HG02970 (cell line): ENCODE measurements at regions not wholly inside any gene's neighbourhood (a gene's known extent, or its start where the extent isn't known, plus 50 kb on each side); places are given as distances from the start of the nearest gene placed in this dataset.
"Not testable (repeated sequence)": the region's sequence is repeated elsewhere in the genome, so short reads cannot be mapped to it uniquely, and the experiment has no call there.

ENCODE experiments used
- ATAC-seq: cut with Tn5 transposase; IDR thresholded peaks from one replicate; pipeline ENCODE4 v1.9.1; 2021; ENCODE audit warnings: mild to moderate bottlenecking, moderate library complexity, moderate number of reproducible peaks; ENCODE audit not compliant: unreplicated experiment, low FRiP score

DNA sequence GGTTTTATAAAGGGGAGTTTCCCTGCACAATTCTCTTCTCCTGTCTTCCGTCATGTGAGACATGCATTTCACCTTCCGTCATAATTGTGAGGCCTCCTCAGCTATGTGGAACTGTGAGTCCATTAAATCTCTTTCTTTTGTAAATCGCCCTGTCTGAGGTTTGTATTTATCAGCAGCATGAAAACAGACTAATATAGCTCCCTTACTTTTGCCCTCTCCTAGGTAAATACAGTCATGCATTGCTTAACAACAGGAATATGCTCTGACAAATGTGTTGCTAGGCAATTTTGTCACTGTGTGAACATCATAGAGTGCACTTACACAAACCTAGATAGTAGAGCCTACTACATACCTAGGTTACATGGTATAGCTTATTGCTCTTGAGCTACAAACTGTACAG is 616.8 kb downstream of the RWDD3 start:
- ATAC-seq: no peak

DNA sequence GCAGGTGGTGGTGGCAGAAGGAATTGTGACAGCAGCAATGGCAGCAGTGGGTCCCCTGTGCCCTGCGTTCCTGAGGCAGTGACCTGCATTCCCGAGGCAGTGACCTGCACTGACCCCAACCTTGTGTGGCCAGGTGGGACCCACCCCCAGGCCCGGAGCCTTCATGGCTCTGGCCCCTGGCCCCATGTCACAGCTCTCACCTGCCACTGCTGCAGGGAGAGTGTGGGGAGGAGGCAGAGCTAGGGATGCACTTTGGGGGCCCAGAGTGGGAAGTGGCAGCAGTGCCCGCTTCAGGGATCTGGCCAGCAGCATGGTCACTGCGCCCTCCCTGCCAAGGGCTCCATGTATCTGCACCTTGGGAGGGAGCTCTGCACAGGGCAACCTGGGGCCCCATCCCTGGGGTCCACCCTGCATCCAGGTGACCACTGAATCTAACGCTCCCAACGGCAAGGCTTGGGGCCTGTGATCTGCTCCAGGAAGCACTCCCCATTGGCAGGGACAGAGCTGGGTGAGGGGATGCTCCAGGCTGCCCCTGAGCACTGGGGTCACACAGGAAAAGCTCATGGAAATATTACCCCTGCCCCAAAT is 618.6 kb downstream of the RWDD3 start:
- ATAC-seq: no peak

DNA sequence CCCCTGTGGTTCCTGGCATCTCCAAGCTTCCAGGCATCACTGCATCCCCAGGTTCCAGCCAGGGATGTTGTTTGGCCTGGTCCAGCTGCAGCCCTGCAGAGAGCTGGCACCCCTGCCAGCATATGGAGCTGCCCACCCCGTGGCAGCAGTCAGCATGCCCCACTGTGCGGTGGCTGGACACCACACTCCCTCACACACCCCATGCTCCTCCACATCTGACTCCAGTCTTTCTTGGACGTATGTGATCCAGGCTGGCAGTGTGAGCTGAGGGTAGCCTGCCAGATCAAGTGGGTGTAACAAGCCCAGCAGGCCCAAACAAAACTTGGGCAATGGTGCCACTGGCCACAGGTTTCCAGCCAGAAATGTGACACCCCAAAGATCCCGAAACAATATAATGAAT is 620.4 kb downstream of the RWDD3 start:
- no peak for ATAC-seq

DNA sequence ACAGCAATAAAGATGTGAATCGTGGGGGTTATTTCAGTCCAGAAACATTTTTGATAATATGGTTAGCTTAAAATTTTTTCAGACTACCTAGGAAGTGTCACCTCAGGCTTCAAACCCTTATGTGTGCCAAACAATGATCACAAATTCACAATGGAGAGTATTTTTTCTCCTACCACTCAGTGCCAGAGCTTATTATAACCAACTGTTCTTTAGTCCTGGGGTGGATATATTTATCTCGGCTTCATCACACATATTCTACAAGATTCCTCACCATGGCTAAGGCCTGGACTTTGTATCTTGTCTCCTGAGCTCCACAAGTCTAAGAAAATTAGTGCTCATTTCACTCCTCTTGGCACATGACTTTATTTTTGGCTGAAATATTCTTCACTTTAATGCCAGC is 629.1 kb downstream of the RWDD3 start:
- ATAC-seq: no peak

DNA sequence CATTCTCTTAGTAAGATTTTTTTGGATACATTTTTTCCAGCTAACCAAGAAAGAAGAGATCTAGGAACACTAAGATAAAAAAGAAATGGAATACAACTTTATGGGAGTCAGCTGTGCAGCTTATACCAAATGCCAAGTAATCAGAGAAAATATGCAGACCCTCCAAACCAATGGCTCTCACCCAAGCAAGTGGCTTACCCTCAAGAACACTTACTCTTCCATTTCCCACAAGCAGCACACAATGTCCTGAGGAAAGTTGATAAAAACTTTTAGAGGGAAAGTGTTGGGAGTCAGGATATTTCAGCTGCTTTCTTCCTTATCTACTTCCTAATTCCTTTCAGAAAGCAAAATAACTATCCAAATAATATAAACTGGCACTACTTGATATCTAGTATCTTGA is 631.8 kb downstream of the RWDD3 start:
- ATAC-seq: no peak

DNA sequence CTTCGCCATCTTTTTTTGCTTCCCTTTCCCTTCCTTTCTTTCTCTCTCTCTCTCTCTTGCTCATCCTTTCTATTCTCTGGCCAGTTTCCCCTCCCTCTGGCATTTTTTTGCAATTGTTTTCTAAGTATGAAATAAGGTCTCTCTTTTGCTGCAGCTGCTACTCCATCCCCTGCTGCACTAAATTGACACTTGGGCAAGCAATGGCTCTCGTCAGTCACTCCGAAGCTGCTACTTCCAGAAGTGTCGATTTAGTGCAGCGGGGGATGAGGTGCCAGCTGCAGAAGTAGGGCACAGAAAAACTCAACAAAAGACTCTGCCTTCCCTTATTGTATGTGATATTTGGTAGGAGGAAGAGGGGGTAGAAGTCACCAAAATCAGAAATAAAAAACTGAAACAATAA is 642.3 kb downstream of the RWDD3 start:
- no peak for ATAC-seq

DNA sequence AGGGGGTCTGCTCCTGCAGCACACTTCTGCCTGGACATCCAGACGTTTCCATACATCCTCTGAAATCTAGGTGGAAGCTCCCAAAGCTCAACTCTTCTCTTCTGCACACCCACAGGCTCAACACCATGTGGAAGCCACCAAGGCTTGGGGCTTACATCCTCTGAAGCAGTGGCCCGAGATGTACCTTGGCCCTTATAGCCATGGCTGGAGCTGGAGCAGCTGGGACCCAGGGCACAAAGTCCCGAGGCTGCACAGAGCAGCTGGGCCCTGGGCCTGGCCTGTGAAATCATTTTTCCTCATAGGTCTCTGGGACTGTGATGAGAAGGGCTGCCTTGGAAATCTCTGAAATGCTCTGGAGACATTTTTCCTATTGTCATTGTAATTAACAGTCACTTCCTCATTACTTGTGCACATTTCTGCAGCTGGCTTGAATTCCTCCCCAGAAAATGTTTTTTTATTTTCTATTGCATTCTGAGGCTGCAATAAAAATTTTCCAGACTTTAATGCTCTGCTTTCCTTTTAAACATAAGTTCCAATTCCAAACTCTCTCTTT is 645.6 kb downstream of the RWDD3 start:
- ATAC-seq: no peak

DNA sequence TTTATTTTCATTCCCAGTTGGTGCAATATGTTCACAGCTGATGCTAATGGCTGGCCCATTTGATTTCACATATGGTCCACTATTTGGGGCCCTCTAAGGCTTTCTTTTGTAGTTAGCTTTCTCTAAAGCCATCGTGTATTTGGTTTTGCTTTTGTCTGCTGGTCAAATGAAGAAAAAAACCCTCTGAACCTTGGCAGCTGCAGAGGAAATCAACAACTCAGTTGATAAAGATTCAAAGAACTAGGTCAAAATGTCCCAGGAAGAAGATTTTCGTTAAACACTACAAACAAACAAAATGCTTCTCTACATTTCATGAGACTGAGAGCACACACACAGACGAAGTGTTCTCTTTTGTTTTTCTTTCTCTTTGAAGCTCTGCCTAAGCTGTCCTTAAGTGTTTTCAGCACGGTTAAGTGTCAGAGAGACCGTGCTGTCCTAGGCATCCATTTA is 655.0 kb downstream of the RWDD3 start:
- ATAC-seq: no peak

DNA sequence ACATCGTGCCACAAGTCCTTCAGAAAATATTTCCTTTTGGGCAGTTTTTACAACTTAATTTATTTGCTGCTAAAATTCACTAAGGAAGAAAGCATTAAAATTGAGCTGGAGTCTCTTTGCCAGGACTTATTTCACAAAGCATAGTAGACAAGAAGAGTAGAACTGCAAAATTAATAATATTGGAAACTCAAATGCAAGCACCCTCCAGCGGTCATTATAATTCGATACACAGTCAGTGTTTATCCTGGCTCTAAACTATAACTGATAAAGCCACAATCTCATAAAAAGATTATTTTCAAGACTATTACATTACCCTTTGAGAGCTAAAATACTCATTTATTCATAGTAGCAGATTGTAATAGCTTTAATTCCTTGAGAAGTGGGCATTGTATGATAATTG is 655.4 kb downstream of the RWDD3 start:
- ATAC-seq: no peak

DNA sequence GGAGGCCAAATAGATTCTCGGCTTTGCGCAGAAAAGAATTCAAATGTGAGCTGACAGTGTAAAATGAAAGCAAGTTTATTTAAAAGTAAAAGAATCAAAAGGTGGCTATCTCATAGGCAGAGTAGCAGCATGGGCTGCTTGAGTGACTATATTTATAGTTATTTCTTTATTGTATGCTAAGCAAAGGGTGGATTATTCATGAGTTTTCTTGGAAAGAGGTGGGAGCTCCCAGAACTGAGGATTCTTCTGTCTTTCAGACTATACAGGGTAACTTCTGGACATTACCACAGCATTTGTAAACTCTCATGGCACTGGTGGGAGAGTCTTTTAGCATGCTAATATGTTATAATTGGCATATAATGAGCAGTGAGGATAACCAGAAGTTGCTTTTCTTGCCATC is 659.9 kb downstream of the RWDD3 start:
- no peak for ATAC-seq

DNA sequence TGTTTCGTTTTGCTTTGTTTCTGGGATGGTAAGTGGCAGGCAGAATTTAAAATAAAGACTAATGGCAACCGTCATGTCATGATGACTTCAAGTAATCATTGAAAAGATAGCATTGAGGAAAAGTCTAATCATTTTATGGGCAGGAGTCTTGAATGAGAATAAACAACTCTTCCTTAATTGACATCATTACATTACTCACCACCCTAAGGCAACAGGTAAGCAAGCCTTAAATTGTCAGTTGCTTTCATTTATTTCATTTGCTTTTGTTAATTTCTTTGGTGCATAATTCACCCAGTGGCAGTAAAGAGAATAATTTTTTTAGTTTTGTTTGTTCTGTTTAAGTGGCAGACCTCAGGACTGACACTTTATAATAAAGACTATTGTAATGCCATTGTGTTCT is 669.0 kb downstream of the RWDD3 start:
- no peak for ATAC-seq

DNA sequence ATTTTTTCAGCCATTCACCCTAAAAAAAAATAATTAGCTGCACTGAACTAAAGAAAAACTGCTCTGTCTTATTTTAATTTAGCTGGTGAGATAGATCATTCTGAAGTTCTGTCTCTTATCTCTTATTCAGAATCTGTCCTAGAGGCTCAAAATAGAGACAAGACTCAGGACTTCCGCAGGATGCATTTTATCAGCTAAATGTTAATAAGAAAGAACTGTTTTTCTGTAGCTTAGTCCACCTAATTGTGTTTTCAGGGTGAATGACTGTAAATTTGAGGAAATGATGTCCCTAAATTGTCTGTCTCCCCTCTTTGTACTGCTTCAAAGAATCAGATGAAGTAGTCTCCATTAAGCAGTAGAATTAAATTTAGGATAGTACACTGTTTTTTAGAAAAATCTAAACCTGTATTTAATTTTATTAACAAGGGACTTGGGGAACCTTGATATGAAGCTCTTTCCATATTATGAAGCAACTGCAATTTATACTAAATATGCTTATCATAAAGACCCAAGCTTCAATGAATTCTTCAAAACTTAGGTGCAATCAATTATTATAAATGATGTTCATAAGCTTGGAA is 671.9 kb downstream of the RWDD3 start:
- no peak for ATAC-seq

DNA sequence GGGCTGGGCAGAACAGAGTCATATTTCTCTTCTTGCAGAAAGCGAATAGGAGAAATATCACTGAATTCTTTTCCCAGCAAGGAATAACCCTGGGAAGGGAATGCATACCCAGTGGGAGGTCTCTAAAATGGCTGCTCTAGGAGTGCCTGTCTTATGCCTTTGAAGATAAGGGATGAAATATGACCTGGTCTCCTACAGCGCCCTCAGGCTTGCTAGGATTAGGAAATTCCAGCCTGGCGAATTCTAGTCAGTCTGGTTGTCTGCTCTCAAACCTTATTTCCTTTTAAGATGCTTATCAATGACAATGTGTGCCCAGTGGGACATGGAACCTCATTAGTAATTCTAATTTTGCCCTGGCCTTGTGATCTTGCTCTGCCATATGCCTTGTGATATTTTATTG is 677.7 kb downstream of the RWDD3 start:
- not testable (repeated sequence) for ATAC-seq

DNA sequence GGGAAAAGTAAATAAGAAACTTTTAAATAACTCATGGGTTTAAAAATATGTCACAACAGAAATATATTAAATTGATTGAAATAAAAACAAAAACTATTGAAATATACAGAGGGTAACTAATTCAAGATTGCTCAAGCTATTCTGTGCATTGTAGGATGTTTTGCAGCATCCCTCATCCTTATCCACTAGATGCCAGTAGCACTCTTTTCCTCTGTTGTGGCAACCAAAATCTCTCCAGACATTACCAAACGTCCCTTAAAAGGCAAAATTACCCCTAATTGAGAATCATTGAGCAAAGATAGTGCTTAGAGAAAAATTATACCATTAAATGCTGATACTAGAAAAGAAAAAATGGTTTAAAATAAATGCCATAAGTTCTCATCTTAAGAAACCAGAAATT is 682.6 kb downstream of the RWDD3 start:
- no peak for ATAC-seq

DNA sequence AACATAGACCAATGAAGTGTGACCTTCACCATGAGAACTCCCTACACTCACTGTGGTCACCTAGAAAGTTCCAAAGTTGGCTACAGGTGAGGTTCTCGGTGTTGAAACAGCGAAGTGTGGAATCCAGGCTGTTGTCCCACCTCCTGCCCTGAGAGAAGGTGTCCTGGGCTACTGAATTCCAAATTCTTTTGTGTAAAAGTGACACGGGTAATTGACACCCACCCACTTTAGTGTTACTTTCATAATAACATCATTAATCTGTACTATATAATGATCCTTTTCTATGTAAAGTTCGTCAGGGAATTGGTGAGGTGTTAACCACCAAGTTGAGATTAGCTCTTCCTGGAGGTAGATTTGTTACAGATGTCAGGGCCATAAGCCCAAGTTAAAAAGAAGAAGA is 690.7 kb downstream of the RWDD3 start:
- ATAC-seq: no peak

DNA sequence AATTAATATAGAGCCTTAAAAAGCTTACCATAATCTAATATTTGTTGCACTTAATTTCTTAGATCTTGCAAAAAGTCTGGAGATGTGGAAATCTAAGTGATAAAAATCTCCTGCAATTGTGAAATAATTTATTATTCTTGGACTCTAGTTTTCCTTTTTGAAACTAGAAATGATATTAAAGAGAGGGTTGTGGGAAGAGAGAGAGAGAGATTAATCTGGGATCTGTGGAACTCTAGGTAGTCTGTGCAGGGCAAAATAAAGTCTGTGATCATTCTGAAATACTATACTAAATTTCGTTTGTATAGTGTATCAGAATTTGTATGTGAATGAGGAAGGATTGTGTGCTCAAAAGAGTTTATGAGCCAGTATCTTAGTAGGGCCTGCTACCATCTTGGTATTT is 692.3 kb downstream of the RWDD3 start:
- ATAC-seq: no peak

DNA sequence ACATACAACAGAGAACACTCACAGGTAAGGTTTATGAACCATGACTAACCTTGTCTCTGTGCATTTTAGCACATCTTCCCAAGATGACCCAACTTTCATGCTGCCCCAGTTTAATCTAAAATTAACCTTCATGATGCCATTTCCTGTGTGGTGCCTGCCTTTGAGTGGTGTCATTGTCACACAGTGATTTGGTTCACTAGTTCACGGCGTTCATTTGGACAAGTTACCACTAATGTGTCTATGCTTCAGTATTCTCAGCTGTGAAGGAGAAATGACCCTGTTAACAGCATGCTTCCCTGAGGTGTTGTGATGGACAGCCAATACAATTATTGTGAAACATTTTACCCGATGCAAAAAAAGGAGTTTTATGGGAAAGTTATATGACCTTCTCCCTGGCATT is 693.1 kb downstream of the RWDD3 start:
- no peak for ATAC-seq

DNA sequence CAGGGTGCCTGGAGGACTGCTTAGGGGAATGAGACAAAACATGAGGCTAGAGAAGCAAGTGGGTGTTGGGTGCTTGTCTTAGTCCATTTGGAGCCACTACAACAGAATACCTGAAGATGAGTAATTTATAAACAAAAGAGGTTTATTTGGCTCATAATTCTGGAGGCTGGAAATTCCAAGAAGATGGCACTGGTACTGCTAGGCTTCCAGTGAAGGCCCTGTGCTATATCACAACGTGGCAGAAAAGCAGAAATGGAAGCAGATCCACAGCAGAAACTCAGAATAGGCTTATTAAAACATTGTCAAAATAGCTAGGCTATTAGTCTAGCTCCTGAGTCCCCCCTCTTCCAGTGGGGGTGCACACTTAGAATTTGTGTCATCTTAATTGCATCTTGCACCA is 701.7 kb downstream of the RWDD3 start:
- ATAC-seq: no peak

DNA sequence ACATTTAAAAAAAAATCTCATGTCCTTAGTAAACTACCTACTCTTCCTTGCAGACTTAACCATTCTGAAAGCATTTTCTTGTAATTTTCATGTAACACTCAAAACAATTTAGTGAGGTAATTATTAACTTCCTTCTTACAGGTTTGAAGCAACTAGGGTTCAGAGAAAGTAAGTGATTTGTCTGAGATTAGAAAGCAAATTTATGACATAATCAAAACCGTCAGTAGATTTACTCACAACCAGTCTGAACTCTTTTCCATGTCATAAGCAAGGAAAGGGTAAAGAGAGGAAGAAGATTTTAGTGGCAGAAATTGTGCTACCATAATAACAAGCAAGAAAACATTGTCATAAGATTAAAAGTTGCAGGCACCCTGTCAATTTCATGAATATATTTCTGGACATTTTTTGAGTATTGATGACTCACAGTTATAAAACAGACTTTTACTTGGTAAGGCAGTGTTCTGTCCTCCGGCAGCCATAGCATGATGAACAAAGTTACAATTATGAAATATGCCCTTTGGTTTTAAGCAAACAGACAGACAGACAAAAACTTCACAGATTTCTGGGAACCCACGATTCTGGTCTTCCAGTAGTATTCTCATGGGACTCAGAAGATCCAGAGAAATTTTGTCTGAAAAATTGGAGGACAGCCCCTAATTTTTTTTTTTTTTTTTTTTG is 707.2 kb downstream of the RWDD3 start:
- ATAC-seq: no peak

DNA sequence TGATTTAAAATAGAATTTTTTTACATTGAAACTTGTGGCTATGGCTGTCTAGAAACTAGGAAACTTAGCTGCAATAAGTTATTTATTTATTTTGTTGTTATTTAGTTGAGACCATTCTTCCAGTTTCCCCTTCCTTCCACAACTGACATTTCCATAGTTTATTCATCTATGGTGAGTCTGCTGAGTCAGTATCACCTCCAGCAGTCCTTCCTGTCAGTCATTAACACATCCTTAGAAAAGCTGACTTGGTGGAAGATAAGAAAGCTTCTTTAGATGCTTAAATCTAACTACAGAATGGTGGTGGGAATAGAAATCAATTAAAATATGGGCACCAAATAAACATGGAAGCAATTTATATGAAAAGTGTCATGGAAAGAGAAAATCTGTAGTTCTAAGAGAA is 714.0 kb downstream of the RWDD3 start:
- no peak for ATAC-seq

DNA sequence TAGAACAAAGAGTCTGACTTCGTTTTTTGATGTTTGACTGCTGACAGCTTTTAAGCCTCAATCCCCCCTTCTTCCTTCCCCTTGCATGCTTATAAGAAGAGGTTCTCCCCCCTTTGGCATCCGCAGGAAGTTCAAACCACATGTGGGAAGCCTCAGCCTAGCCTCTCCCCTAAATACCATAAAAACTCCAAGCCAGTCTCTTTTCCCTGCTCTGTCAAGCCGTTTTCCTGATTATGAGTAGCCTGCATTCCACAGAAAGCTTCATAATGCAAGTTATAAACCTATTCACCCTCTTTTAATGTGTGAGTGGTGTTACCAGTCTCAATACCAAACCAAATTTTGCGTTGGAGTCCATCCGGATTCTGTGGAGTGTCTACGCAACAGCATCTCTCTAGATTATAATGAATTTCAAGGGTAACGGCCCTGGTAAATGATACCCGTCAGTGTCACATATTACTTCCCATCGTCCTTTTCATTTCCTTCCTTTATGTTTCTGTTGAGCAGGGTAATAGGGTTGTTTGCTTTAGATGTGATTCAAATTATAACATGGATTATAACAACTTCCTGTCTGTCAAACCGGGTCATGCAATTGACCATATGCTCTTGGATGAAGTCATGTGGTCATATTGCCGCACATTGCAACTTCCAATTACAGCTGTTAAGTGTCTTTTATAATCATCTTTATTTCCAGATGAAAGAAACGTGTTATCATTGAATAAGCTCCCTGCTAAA is 717.5 kb downstream of the RWDD3 start:
- no peak for ATAC-seq
